ENCODE measurements at regions not wholly inside any gene's neighbourhood (a gene's known extent, or its start where the extent isn't known, plus 50 kb on each side); places are given as distances from the start of the nearest gene placed in this dataset.

DNA sequence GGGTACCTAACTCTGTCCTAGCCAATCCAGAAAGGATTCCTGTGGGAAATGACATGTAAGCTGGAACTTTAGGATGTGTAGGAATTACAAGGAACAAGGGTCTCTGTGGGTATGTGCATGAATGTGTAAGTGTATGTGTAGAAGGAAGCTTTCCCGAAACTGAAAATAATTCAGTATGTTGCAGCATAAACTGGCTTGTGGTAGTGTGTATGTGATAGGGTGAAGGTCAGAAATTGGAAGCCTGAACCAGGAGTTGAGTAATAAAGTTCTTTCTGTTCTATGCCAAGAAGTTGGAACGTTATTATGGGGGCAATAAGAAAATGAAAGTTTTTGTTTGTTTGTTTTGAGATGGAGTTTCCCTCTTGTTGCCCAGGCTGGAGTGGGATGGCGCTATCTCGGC is 323.1 kb upstream of the KITLG start:
- H3K27ac Mint-ChIP-seq: no peak overlapping the region
- H3K36me3 Mint-ChIP-seq: no peaks in the 10 kb centered on the region

GRCh38 chr12:88897723-88898122 is 317.5 kb upstream of the KITLG start:
- intact Hi-C loops (cut with micrococcal nuclease): no loop called here
- H3K4me1 Mint-ChIP-seq: no peaks in the 10 kb centered on the region
- no peaks in the 10 kb centered on the region for H3K9me3 ChIP-seq (replicated peaks in 1 of 2; ENCODE audit: control insufficient read depth in 1 of 2, insufficient read depth in 1 of 2, low read length in 2 of 2)
- no peak overlapping the region for H3K9ac ChIP-seq (ENCODE audit: insufficient read depth, low read length, poor library complexity, severe bottlenecking)
- H3K27me3 ChIP-seq (ENCODE audit: control insufficient read depth in 2 of 2, insufficient read depth in 2 of 2, low read length in 2 of 2): no peaks in the 10 kb centered on the region
- H3K9me3 Mint-ChIP-seq: peaks cover 0 to 2% (median 0%) of the 10 kb centered on the region in 7 donors
- H3K4me3 Mint-ChIP-seq: no peak overlapping the region
- no peaks in the 10 kb centered on the region for H4K20me1 ChIP-seq (ENCODE audit: insufficient read depth, low read length)
- H3K79me2 ChIP-seq (ENCODE audit: insufficient read depth, low read length): no peaks in the 10 kb centered on the region
- no peak overlapping the region for H2AFZ ChIP-seq (ENCODE audit: insufficient read depth, low read depth, low read length, poor library complexity, severe bottlenecking)
- no peaks in the 10 kb centered on the region for H3K27me3 Mint-ChIP-seq (ENCODE audit: low read depth in 3 of 3)
- H3K4me2 ChIP-seq (replicated peaks; ENCODE audit: extremely low read depth, low read length, poor library complexity, severe bottlenecking): no peak overlapping the region
- H3K36me3 ChIP-seq (replicated peaks in 1 of 2; ENCODE audit: control insufficient read depth in 1 of 2, insufficient read depth in 2 of 2, low read length in 2 of 2): no peaks in the 10 kb centered on the region
- no peak overlapping the region for H3K4me3 ChIP-seq (replicated peaks in 1 of 3; ENCODE audit: low read depth in 2 of 3, low read length in 3 of 3)
- H3K27ac Mint-ChIP-seq: no peak overlapping the region
- no peaks in the 10 kb centered on the region for H3K4me1 ChIP-seq (ENCODE audit: control insufficient read depth in 1 of 2, insufficient read depth in 2 of 2, low read length in 2 of 2)
- H3K27ac ChIP-seq (ENCODE audit: low read depth in 1 of 2, low read length in 2 of 2): no peak overlapping the region
- TF ChIP-seq, protein P1, sequence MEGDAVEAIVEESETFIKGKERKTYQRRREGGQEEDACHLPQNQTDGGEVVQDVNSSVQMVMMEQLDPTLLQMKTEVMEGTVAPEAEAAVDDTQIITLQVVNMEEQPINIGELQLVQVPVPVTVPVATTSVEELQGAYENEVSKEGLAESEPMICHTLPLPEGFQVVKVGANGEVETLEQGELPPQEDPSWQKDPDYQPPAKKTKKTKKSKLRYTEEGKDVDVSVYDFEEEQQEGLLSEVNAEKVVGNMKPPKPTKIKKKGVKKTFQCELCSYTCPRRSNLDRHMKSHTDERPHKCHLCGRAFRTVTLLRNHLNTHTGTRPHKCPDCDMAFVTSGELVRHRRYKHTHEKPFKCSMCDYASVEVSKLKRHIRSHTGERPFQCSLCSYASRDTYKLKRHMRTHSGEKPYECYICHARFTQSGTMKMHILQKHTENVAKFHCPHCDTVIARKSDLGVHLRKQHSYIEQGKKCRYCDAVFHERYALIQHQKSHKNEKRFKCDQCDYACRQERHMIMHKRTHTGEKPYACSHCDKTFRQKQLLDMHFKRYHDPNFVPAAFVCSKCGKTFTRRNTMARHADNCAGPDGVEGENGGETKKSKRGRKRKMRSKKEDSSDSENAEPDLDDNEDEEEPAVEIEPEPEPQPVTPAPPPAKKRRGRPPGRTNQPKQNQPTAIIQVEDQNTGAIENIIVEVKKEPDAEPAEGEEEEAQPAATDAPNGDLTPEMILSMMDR (IDR thresholded peaks at IDR 0.05): no peak
- WGBS (ENCODE audit: insufficient coverage): no CpG with 5 or more reads among the region's 1 CpG
- no peak for DNase-seq
- no peaks in the 10 kb centered on the region for H3K36me3 Mint-ChIP-seq

More for the DNA sequence above, 323.1 kb upstream of the KITLG start:
- no peaks in the 10 kb centered on the region for H4K20me1 ChIP-seq (ENCODE audit: insufficient read depth, low read length)
- H3K4me1 ChIP-seq (ENCODE audit: control insufficient read depth in 1 of 2, insufficient read depth in 2 of 2, low read length in 2 of 2): no peaks in the 10 kb centered on the region
- peaks cover 0 to 5% (median 0%) of the 10 kb centered on the region in 7 donors for H3K9me3 Mint-ChIP-seq
- H3K36me3 ChIP-seq (replicated peaks in 1 of 2; ENCODE audit: control insufficient read depth in 1 of 2, insufficient read depth in 2 of 2, low read length in 2 of 2): no peaks in the 10 kb centered on the region
- peaks cover 0 to 3% (median 0%) of the 10 kb centered on the region in 3 donors for H3K27me3 Mint-ChIP-seq (ENCODE audit: low read depth in 3 of 3)
- 100% methylated on average over 2 of the region's 4 CpGs for WGBS (ENCODE audit: insufficient coverage)
- intact Hi-C loops (cut with micrococcal nuclease): no loop called here
- H3K9ac ChIP-seq (ENCODE audit: insufficient read depth, low read length, poor library complexity, severe bottlenecking): no peak overlapping the region
- H3K79me2 ChIP-seq (ENCODE audit: insufficient read depth, low read length): no peaks in the 10 kb centered on the region
- no peak overlapping the region for H3K4me2 ChIP-seq (replicated peaks; ENCODE audit: extremely low read depth, low read length, poor library complexity, severe bottlenecking)
- H3K27me3 ChIP-seq (ENCODE audit: control insufficient read depth in 2 of 2, insufficient read depth in 2 of 2, low read length in 2 of 2): no peaks in the 10 kb centered on the region
- no peak for DNase-seq
- no peak overlapping the region for H3K27ac ChIP-seq (ENCODE audit: low read depth in 1 of 2, low read length in 2 of 2)
- no peak overlapping the region for H3K4me3 ChIP-seq (replicated peaks in 1 of 3; ENCODE audit: low read depth in 2 of 3, low read length in 3 of 3)
- H3K4me3 Mint-ChIP-seq: no peak overlapping the region
- no peaks in the 10 kb centered on the region for H3K4me1 Mint-ChIP-seq
- TF ChIP-seq, protein P1 (IDR thresholded peaks at IDR 0.05): no peak
- no peak overlapping the region for H2AFZ ChIP-seq (ENCODE audit: insufficient read depth, low read depth, low read length, poor library complexity, severe bottlenecking)
- H3K9me3 ChIP-seq (replicated peaks in 1 of 2; ENCODE audit: control insufficient read depth in 1 of 2, insufficient read depth in 1 of 2, low read length in 2 of 2): no peaks in the 10 kb centered on the region

Data from CD14-positive monocyte (primary cell).